Ishikawa (cell line): ENCODE measurements at regions not wholly inside any gene's neighbourhood (a gene's known extent, or its start where the extent isn't known, plus 50 kb on each side); places are given as distances from the start of the nearest gene placed in this dataset.

Source experiments
- CREB1 ChIP-seq: IDR thresholded peaks from 2 replicates; pipeline ENCODE4 v1.6.1; 2012; ENCODE audit warnings: low read depth
- YY1 ChIP-seq: IDR thresholded peaks from 2 replicates; pipeline ENCODE4 v1.6.1; 2012; ENCODE audit warnings: low read depth

DNA sequence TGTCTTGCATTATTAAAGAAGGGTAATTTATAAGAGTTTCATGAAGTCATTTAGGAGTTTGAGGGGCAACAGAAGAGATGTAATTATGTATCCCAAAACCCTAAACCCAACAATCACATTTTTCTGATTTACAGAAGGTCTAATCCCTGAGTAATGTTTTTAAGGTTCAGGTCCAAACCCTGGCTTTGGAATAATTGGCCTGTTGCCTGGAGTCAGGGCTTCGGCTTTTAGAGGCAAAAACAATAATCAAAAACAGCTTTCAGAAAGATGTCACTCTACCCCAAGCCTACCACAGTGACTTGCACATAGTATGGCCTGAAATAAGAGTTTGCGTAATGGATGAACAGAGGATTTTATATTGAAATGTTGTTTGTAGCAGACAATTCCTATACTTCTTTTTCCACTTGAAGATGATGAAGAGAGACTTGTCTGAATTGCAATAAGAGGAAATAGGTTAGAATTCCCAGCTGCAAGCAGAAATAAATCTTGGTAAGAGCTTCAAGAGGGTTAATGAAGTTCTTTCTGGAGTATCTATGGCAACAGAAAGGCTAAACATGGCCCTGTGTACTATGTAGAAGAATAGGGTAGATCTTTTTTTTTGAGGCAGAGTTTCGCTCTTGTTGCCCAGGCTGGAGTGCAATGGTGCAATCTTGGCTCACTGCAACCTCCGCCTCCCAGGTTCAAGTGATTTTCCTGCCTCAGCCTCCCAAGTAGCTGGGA, 152.0 kb downstream of the GPBP1 start:
- TF ChIP-seq YY1 = no peak
- no peak for TF ChIP-seq CREB1
